NCI-H1417 treated with DMSO at 0.1 percent for 48 hours (cell line): ENCODE measurements at regions not wholly inside any gene's neighbourhood (a gene's known extent, or its start where the extent isn't known, plus 50 kb on each side); places are given as distances from the start of the nearest gene placed in this dataset.
A peak's percentile ranks its signal among the peaks of the same experiment; 100 is the strongest.

Source experiments
- DNase-seq: peaks from one replicate; lab custom pipeline; 2025; lab: John Stamatoyannopoulos, UW

DNA sequence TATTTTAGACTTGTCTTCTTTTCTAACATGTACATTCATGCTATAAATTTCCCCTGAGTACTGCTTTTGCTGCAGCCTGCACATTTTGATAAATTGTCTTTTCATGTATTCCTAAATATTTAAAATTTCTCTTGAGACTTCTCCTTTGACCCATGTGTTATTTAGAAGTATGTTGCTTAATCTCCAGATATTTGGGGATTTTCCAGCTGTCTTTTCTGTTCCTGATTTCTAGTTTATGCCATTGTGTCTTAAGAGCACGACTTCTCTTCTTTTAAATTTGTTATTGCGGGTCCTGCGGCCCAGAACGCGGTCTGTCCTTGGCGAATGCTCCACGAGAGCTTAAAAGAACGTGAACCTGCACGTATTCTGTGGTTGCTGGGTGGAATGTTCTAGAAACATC, 136.4 kb downstream of the KIF26A start:
- no peak for DNase-seq

DNA sequence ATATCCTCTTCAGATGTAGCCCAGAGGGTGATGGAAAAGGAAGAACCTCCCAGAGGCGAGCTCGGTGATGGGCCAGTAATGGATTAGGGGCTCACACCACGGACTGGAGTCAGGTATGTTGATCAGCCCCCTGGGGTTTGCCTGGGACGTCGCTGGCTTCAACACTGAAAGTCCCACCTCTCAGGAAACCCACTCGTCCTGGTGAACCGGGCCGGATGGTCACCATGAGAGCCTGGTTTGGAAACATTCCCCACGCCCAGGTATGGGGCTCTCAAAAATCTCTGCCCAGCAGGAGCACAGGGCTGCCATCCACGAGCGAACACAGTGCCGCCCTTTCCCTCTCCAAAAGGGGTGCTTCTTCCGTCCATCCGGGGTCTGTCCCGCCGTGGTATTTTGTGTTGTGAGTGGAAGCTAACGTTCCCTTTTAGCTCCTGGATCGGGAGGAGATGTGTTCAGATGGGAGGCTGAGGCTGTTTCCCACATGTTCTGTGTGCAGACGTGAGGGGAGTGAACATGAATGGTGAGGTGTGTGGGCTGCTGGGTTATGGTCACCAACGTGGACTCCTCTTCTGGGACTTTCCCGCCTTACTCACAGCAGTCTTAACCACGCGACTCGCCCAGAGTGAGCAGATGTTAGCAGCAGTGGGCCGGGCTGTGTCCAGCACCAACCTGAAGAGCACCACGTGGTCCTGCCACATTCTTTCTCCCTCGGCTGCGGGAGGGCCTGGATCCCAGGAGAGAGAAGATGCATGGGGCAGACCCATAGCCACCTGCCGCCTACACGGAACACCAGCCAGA, 139.2 kb downstream of the KIF26A start:
- DNase-seq: no peak

DNA sequence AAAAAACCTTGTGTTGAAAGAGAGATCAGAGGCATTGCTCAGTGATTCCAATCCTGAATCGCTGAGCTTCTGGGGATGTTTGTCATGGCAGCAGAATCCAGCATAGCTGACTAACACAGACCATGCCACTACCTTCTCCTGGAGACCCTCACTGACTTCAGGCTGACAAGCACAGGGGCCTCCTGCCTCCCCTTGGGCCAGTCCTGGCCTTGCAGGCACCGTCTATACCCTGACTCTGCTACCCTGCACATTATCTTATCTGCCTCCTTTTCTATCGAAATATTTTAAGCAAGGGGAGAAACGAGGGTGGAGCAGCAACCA, 139.8 kb downstream of the KIF26A start:
- DNase-seq: no peak

DNA sequence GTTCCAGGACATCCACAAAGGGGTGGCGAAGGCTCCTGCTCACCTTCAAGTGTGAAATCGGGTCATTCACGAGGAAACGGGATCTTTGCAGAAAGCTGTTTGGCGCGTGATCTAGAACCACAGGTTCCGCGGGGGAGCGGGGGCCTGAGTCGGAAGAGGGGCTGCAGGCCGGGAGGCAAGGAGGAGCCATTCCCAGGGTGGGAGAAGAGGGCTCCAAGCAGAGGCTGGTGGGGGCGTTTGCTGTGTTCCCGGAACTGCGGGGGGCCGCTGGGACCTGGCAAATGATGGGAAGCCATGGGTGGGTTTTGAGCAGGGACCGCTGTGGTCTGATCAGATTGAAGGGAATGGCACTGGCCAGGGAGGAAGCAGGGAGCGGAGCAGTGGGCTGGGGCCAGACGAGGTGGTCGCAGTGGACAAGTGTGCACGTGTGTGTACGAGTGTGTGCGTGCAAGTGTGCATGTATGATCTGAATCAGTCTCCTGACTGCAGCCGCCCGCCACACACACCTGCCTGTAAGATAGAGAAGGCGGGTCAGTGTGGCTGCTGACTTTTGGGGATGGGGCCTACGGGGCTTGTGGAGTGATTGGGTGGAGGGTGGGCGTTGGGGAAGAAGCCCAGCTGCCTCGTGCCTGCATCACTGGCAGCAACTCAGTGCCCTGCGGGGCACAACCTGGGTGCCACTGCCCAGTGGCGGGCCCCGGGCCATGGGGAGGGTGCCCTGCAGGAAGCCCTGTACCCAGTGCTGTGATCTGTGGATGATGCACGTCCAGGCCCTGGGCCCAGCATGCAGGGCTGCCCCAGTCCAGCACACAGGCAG, 141.9 kb downstream of the KIF26A start:
- no peak for DNase-seq

DNA sequence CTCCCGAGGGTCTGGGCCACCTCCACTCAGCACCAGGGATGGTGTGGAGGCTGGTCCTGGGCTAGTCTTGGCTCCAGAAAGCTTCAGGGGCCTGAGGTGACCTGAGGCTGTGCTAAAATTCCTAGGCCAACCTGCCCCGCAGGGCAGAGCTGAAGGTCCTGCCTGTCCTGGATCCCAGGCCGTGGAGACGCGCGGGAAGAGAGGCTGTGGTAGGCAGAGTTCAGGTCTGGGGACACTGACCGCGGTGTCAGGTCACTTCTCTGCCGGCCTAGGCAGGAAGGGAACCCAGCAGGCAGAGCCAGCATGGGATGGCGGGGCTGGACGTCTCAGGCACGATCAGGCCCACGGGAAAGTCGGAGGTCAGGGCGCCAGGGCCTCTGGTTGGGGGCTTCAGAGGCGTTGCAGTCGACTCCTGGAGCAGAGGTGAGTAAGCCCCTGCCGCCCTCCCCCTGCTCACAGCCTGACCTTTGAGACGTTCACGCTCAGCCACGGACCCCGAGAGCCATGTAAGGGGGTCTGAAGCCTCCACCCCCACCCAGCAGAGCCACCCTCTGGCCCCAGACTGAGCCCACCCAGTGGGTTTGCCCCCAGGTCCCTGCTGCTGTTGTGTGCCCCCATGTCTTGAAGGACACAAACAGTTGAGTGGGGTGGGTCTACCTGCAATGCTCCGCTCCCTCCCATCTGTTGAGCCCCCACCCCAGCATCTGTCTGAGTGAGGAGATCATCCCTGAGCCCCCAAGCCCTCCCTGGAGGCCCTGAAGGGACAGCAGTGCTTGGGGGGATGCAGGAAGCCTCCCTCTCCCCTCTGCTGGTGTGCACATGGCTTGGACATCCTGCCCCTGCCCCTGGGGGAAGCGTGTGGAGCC, 142.7 kb downstream of the KIF26A start:
- DNase-seq: no peak

DNA sequence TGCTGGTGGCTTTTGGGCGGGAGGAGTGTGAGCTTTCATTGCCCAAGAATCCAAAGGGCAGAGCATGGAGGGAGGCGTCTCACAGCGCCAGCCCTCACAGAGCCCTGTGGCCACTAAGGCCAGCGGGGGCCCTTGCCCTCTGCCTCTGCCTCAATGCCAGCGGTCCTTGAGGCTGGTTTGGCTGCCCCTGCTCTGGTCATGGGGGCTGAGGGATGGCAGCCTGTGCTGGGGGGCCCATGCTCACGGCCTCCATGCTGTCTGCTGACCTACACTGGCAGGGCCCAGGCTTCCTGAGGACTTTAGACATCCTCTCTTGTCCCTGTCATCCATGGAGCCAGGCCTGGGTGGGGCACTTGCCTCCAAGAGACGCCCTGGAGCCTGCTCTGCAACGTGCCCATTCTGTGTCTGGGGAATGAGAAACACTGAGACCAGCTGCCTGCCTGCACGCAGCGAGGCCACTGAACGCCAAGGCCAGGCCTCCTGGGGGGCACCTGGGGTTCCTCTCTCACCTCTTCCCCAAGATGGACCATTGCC, 143.4 kb downstream of the KIF26A start:
- DNase-seq: no peak

DNA sequence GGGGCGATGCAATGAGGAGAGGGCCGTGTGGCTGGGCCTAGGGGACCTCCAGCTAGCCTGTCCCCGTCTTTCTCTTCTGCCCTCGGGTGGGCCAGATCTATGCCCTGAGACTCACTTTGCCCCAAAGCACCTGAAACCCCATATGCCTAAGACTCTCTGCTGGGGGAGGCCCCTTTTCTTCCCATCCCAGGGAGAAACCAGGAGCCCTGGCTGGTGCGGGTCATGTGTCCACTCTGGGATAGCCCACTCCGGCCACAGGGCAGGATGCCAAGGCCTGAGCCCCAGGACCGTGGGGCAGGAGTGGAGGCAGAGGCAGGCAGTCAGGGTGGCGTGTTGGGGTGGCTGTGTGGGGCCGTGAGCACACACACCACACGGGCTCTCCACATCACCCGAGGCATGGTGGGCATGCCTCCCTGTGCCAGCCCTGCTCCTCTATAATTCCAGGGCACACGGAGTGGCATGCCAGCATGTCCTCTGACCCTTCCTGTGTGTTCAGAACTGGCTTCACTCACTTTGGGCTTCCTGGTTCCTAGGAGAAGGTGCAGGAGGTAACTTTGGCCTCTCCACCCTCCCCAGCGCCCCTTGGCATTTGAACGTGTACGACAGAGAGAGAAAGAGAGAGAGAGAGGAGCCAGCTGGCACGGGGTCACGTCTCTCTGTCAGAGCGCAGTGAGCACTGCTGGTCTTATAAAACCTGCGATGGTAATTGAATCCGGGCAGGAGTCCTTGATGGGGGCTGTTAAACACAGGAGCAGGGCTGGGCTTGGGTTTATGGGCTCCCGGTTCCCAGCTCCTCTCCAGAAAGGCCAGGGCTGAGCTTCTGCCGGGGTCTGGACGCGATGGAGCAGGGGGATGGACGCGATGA, 144.2 kb downstream of the KIF26A start:
- no peak for DNase-seq

DNA sequence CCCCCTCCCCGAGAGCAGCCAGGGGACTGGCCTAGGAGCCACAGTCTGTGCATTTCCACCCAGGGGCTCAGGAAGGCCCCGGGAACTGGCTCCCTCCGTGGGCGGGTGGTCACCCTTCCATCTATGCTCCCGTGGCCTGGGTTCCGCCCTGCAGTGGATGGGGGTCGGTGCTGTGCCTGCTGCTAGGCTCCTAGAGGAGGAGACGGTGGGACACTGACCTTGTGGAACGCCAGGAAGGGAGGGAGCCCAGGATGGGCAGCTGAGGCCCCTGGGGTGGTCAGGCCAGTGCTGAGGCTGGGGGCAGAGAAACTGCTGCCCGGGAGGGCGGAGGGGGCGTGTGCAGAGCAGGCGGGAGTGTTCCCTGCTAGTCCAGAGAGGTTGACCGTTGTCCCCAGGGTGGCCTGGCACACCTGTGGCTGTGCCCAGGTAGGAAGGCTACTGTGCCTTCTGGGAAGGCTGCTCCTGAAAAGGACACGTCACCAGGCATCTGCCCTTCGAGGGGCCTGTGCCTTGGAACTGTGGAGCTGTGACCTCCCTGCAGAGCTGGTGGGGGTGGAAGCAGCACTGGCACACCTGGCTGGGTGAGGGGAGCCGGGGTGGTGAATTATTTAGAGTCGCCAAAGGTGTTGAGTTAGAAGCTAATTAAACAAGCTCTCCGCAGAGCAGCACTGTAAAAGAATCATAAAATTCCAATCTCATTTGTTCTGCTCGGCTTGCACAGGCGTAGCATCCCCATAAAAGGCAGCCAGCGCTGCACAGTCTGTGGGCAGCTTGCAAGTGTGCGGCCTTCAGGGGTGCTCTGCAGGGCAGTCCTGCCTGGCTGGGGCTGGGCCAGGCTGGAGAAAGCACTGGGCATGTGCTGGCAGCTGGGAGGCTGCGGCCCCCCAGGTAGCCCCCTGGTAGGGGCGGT, 145.1 kb downstream of the KIF26A start:
- peak; percentile 20 for DNase-seq

DNA sequence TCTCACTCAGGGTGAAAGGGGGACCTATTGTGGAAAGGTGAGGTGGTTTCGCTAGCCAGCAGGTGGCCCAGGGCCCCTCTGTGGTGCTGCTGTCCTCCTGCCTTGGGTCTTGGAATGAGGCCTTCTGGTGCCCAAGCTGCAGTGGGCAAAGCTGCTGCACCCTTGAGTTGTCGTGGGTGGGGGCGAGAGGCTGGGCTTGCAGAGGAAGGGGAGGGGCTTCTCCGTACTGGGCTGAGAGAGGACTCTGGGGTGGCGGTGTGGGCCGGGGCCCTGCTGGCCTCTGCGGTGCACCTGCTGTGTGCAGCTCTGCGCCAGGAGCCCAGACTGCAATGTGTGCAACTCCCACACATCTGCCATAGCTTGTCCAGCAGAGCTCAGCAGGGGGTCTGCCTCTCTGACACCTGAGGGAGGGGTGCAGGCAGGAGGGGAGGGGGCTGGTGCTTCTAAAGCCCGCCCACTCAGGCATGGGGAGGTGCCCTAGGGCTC, 145.8 kb downstream of the KIF26A start:
- DNase-seq: no peak

DNA sequence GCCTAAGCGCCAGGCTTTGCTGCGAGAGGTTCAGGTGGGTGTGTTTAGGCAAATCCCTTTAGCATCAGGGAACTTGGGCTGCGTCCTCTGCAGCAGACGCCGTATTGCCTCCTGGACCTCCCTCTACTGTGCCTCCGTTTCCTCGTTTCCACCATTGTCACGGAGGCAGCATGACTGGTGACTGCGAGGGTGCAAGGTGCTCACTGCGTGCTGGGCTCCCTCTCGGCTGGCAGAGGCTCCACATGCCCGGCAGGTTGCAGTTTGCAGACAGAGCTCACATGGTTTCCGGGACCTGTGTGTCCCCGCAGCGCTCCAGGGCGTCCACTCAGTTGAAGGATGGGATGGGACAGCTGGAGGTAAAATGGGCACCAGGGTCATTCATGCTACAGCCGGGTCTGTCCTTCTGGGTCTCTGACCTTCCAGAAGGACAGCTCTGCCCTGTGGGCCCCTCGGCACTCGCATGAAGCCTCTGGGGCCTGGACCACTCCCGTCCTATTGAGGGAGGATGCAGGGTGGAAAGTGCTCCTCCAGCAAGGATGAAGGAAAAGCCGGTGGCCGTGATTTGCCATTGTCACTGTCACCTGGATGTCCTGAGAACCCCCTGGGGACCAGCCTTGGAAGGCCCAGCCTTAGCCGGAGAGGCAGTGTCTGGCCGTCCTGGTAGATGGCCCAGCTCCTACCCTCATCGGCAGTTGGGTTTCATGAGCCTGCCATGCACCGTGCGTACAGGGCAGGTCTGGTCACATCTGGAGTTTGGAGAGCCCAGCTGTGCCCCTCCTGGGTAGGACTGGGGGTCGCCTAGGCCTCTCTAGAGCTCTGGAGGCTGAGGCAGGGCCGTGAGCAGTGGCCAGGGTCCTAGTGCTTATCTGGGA, 146.5 kb downstream of the KIF26A start:
- no peak for DNase-seq

DNA sequence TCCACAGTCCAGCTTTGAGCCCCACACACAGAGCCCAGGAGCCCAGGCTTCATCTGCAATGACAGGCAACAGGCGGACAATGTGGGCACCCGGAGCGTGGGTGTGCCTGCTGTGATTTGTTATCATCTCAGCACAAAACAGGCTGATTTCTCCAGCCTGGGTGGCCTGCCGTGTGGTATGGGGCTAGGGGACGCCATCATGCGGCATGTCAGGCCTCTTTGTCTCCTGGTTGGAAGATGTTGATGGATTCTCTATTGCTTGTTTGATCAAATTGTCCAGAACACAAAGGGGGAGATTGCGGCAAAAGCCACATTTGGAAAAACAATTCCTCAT, 147.1 kb downstream of the KIF26A start:
- DNase-seq: no peak

DNA sequence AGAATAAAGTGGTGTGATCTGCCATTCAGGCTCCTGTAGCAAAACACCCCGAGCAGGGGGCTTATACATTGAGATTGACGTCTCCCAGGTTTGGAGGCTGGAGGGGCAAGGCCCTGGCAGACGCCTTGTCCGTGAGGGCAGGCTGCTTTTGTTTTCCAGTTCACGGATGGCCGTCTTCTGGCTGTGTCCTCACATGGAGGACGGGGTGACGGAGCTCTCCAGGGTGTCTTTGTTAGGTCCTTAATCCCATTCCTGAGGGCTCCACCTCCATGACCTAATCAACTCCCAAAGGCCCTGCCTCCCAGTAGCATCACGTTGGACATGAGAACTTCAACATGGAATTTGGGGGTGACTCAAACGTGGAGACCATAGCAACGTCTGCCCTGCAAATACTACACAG, 147.7 kb downstream of the KIF26A start:
- no peak for DNase-seq

DNA sequence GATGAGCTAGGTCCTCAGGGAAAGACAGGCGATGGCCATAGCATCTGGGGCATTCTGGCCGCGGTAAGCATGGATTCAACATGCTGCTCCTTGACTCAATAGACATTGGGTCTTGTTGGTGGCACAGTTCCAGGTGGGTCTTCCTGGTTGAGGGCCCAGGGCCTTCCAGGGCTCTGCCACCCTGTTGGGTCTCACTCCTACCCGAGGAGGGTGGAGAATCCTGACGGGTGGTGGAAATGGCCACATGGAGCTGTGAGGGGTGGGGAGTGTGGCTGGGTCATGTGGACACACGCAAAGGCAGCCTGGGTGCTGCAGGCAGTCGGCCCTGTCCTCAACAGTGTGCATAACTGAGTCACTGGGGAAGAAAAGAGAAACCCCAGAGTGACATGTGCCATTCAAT, 148.1 kb downstream of the KIF26A start:
- DNase-seq: no peak

DNA sequence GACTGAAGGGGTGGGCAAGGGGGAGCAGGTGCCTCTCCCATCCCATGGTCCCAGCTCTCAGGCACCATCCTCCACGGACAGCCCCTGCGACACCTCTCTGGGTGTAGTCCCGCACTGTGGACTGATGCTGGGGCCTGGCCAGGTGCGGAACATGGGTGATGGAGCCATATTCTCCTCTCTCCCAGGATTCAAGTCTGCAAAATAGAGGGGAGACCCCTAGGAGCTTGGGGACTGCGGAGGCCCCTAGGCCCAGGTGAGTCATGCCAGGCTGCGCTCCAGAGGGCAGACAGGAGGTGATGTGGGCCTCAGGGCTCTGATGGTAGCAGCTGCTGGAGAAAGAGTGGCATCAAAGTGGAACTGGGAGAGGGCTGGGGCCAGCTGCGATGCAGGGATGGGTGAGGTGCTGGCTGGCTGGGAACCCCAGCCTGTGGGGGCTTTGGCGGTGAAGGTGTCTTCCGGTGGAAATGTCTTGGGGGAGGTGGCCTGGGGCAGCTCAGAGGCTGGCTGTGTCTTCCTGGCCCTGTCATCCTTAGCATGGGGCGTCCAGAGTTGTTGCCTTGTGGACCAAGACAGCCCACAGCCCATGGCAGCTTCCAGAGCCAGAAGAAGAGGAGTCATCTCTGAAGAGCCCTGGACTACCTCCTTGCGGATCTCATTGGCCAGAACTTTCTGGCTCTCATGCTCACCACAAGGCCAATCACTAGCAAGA, 149.1 kb downstream of the KIF26A start:
- no peak for DNase-seq

DNA sequence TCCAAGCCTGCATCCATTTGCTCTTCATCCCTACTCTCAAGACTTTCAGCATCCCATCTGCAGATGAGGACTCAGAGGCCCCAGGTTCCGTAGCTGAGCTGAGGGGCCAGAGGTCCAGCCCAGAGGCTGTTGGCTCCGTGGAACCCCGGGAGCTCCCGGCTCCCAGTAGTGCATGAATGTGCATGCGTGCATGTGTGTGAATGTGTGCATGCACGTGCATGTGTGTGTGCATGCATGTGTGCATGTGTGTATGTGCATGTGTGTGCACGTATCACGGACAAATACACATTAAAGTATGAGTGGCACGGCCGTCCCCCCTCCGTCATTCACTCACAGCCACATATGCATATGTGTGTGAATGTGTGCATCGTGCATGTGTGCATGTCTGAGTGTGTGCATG, 149.9 kb downstream of the KIF26A start:
- DNase-seq: no peak

DNA sequence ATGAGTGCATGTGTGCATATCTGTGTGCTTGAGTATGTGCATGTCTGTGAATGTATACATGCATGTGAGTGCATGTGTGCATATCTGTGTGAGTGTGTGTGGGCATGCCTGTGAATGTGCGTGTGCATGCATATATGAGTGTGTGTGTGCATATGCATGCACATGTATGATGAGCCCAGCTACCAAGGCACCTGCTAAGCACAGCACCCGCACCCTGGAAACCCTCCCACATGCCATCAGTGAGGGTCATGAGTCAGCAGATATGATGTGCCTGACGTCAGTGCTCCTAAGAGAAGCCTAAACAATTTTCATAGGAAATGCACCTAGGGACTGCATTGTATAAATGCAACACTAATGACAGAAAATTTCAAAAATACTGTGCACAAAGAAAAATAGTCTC, 151.1 kb downstream of the KIF26A start:
- no peak for DNase-seq

DNA sequence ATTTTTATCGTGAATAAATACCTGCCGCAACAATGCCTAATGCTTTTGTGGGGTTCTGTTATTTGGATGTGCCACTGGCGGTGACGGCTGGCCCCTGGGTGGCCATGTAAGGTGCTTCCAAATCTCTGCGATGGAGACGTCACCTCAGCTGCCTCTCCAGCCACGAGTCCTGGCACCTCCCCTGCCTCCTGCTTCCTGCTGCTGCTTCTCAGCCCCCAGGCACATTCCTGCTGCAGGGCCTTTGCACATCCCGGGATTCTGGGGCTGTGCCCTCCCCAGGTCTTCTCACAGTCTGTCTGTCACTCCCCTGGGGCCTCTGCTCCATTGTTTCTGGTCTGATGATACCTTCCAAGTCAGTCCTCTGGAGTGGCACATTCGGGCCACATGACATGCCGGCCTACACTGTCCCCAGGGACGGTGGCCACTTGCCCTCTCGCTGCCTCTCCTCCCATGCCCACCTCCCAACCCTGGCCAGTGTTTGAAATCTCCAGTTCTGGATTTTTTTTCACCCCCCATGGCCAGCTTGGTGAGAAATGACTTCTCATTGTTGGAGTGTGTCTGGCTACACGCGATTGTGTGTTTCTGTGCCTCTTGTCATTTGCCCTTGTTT, 151.8 kb downstream of the KIF26A start:
- DNase-seq: no peak

DNA sequence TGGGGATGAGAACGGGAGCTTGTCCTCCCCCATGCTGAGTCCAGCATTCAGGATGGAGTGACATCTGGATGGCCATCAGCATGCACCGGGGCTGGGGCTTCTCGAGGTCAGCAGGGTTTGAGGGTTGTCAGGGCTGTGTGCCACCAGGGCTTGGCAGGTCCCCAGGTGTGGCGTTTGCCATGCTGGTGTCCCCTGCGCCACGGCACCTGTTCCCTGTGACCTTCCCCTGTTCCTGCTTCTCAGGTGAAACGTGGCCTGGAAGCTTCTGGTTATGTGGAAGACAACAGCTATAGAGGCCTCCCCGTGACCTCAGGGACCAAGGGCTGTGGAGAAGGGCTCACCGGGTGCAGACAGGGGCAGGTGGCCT, 152.4 kb downstream of the KIF26A start:
- no peak for DNase-seq
